ENCODE measurements at regions not wholly inside any gene's neighbourhood (a gene's known extent, or its start where the extent isn't known, plus 50 kb on each side); places are given as distances from the start of the nearest gene placed in this dataset.

DNA sequence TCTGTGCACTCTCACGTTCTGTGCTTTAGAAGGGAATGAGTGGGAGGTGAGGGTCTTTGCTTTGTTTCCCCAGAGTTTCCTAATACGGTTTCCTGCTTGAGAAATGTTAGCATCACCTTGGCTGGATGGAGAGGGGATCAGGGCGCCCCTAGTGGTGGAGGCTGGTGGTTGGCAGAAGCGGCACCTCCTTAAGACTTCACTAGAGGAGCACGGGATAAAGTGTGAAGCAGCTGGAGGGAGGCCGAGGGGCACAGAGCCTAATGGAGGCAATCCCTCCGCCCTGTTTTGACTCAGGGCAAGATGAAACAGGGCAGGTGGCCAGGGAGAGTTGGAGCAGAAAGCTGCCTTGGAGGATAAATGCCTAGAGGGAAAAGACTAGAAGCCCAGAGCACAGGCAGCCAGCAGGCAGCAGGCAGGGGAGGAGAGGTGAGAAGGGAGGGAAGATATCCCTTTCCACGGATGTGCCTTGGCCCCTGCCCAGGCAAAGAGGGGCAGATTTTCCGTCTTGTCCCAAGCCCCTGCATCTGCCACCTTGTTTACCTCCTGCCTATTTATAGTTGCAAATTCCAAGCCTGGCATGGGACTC is 56.0 kb upstream of the BTRC start:
- DNase-seq (peak; percentile 85), ATAC-seq (peak; percentile 80)

- no peak for ATAC-seq
Measured at GRCh38 chr10:101299211-101299610, 54.8 kb upstream of the BTRC start.

DNA sequence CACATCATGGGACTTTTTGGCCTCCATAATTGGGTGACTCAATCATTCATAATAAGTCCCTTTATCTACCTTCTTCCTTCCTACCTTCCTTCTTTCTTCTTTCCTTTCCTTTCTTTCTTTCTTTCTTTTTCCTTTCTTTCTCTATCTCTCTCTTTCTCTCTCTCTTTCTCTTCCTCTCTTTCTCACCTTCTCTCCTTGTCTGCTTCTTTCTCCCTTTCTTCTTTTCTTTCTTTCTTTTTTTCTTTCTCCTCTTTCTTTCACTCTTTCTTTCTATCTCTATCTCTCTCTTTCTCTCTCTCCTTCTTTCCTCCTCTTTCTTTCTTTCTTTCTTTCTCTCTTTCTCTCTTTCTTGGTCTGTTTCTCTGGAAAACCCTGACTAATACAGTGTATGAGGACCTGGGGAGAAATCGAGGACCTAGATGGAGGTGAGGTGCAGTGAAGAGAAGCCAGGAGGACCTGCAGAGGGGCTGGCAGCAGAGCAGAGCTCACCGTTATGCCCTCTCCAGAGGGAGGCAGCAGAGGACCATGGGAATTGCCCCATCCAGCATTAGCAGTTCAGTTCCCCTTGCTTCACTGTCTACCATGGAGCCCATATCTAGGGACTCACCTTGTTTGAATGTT is 52.7 kb upstream of the BTRC start:
- DNase-seq (peak; percentile 54), ATAC-seq (peak; percentile 68)

More at GRCh38 chr10:101299211-101299610, 54.8 kb upstream of the BTRC start:
- DNase-seq: no peak

- ATAC-seq (no peak), DNase-seq (no peak)
Measured at GRCh38 chr10:101303087-101303703, 50.8 kb upstream of the BTRC start.

All from stimulated activated naive CD8-positive, alpha-beta T cell treated with anti-CD3 and anti-CD28 coated beads, Interleukin-15, Interleukin-2, amounts not matched to agents 100 U/mL and 50 U/mL, for 24 hours (primary cell).